ENCODE measurements at regions not wholly inside any gene's neighbourhood (a gene's known extent, or its start where the extent isn't known, plus 50 kb on each side); places are given as distances from the start of the nearest gene placed in this dataset.

DNA sequence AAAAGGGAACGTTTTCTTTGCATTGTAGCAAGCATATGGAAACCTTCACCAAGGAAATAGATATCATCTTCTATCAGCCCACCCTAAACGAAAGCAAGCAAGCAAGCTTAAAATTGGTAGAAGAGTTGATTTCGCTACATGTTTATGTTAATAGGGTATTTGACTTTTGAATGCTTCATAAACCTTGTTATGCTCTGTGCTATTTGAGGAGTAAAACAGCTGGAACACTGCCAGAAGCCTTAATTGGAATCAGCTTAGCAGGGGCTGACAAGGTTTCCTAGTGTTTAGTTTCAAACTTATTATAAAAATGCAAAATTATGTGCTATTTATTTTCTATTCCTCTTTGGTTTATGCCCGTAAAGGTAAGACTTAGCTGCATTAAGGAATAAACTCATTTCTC is 70.6 kb upstream of the LINC00305 start:
- no peak for DNase-seq

DNA sequence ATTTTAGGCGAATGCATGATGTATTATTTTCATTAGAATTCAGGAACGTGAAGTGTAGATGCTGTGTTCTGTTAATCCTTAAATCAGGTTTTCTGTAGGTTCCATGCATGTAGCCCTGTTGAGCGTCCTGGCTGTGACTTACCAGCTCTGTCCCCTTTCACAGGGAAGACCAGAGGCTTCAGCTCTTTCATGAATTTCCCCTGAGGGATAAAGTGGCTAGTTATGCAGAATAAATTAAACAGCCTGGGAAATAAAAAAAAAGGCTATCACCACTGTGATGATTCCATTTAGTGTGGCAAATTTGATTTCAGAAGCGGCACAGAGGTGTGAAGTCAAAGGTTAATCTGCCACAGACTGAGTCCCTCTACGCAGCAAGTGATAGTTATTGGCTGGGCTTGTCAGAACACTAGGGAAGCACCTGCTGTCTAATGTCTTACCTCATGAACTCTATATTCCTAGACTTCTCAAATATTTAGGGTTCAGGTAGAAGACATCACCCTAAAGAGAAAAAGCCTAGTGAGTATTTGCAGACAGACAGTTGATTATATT is 61.6 kb upstream of the LINC00305 start:
- no peak for DNase-seq

GRCh38 chr18:64208516-64208915 is 59.6 kb upstream of the LINC00305 start:
- DNase-seq = no peak

DNA sequence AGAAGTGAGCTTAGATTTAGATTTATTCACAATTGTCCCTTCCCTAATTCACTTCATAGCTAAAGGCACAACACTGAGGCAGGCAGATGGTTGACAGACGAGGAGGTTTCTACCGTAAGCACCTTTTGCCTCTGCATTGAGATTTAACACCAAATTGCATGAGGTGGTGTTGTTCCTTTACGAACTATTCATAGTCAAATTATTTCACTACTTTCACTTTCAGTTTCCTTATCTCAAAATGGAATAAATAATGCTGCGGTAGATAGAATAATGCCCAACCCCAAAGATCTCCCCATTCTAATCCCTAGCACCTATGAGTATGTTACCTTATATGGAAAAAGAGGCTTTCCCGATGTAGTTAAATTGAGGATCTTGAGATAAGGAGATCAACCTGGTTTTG is 58.9 kb upstream of the LINC00305 start:
- no peak for DNase-seq

GRCh38 chr18:64203295-64203694 is 54.4 kb upstream of the LINC00305 start:
- no peak for DNase-seq

DNA sequence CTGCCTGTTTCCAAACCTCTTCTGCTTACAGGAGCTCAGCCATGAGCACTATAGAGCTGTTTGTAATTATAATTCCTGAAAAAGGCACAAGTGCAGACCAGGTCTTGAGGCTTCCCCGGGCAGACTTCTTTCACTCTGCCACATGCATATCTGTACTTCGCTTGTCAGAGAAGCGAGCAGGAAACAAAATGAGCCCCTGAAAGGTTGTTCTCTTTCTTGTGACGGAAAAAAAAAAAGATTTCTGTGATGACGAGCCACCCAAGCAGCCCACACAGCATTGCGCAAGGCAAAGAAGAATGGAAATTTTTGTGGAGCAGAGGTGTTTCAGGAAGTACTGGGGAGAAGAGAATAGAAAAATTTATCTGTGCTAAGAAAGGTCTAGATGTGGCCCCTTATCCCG is 54.0 kb upstream of the LINC00305 start:
- no peak for DNase-seq

GRCh38 chr18:64202210-64202836 is 53.4 kb upstream of the LINC00305 start:
- peak; percentile 42 for DNase-seq

GRCh38 chr18:64201781-64202180 is 52.9 kb upstream of the LINC00305 start:
- peak; percentile 42 for DNase-seq

DNA sequence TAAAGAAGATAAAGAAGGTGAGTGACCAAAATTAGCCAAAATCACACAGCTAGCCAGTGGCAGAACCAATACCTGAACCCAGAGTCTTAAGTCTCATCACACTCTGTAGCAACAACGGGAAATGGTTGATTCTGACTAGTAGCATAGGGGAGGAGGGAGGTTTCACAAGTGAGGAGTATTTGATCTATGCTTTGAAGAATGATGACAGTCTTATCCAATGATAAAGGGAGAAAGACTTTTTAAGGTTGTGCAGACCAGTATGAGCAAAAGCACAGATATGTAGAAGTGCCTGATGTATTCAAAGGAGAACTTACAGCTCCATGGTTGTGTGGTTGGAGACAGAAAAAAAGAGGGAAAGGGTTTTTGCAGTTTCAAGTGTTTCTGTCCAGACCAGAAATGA is 50.7 kb upstream of the LINC00305 start:
- no peak for DNase-seq
